ENCODE measurements at regions not wholly inside any gene's neighbourhood (a gene's known extent, or its start where the extent isn't known, plus 50 kb on each side); places are given as distances from the start of the nearest gene placed in this dataset.

GRCh38 chr5:110062246-110062645 is 372.5 kb downstream of the MAN2A1 start (continued):
- no peak for TF ChIP-seq MLLT1 (IDR thresholded peaks at IDR 0.05)

GRCh38 chr5:110063640-110064602 is 374.2 kb downstream of the MAN2A1 start:
- ChIA-PET RAD21 (ENCODE audit: unreplicated experiment) (no interaction called here), CTCF (interaction anchor here (1.1 kb wide), 1 partner anchor 26 kb away, joined by 4 read pairs; no protein-coding TSS in a partner anchor), SMC1A (ENCODE audit: uncharacterized antibody, unreplicated experiment) (interaction anchor here (0.8 kb wide), 1 partner anchor 14 kb away, joined by 3 read pairs; no protein-coding TSS in a partner anchor), POLR2A (no interaction called here)
- no peak overlapping the region for H2AFZ ChIP-seq (ENCODE audit: control insufficient read depth, low read depth, low read length)
- H3K4me2 ChIP-seq (ENCODE audit: control insufficient read depth, insufficient read depth): no peak overlapping the region
- TF ChIP-seq FOXM1 (IDR thresholded peaks at IDR 0.05; ENCODE audit: low read depth, low read length) (no peak), TAF1 (IDR thresholded peaks at IDR 0.05; ENCODE audit: borderline replicate concordance, low read depth, low read length) (no peak), SIX5 (IDR thresholded peaks at IDR 0.05; ENCODE audit: low read depth, low read length, severe bottlenecking) (no peak), MEF2A (IDR thresholded peaks at IDR 0.05; ENCODE audit: insufficient read depth, low read depth, low read length) (no peak), MTA2 (IDR thresholded peaks at IDR 0.05; ENCODE audit: low read depth) (no peak), SMAD1 (IDR thresholded peaks at IDR 0.05; ENCODE audit: low read depth, partially characterized antibody) (no peak), CBFB (IDR thresholded peaks at IDR 0.05; ENCODE audit: low read depth) (no peak), RAD51 (IDR thresholded peaks at IDR 0.05) (no peak), CTCF (IDR thresholded peaks at IDR 0.05 in 2 of 3, conservative IDR thresholded peaks at IDR 0.05 in 1 of 3; ENCODE audit: control insufficient read depth in 2 of 3, extremely low read depth in 1 of 3, insufficient read depth in 1 of 3, low read depth in 3 of 3, low read length in 3 of 3) (no peak), ATF2 (IDR thresholded peaks at IDR 0.05; ENCODE audit: low read length) (no peak)
- BruUV-seq (replicated peaks): no TSS peak
- no peak overlapping the region for H3K27ac ChIP-seq (ENCODE audit: control insufficient read depth, insufficient read depth)
- H3K4me3 ChIP-seq: no peak overlapping the region
- ATAC-seq (no peak), FAIRE-seq (no peak), DNase-seq (ENCODE audit: low read depth, low spot score) (no peak)
- H3K9me3 ChIP-seq (replicated peaks; ENCODE audit: control insufficient read depth, insufficient read depth, low read length): no peaks in the 10 kb centered on the region
- H4K20me1 ChIP-seq (ENCODE audit: control insufficient read depth, insufficient read depth): no peaks in the 10 kb centered on the region
- no peaks in the 10 kb centered on the region for H3K36me3 ChIP-seq (ENCODE audit: control insufficient read depth in 2 of 2, insufficient read depth in 2 of 2, low read length in 1 of 2)
- no peak overlapping the region for H3K9ac ChIP-seq (ENCODE audit: control insufficient read depth, insufficient read depth, low read length)
- H3K4me1 ChIP-seq (ENCODE audit: control insufficient read depth, insufficient read depth, low read length): no peaks in the 10 kb centered on the region
- in situ Hi-C loops (cut with MboI) (no loop called here), intact Hi-C loops (cut with micrococcal nuclease; ENCODE audit: unreplicated experiment) (no loop called here)
- no peaks in the 10 kb centered on the region for H3K79me2 ChIP-seq (ENCODE audit: control insufficient read depth, insufficient read depth, low read length)
- H3K27me3 ChIP-seq (replicated peaks in 1 of 2; ENCODE audit: control insufficient read depth in 2 of 2, insufficient read depth in 2 of 2, low read length in 1 of 2): no peaks in the 10 kb centered on the region
- 37% methylated on average over 7 of the region's 7 CpGs for WGBS (ENCODE audit: insufficient coverage, insufficient replicate concordance, low lambda C conversion rate, missing lambda C conversion rate)

Data from GM12878 (cell line).